AG10803 (cell line): ENCODE measurements at regions not wholly inside any gene's neighbourhood (a gene's known extent, or its start where the extent isn't known, plus 50 kb on each side); places are given as distances from the start of the nearest gene placed in this dataset.
A peak's percentile ranks its signal among the peaks of the same experiment; 100 is the strongest.

Source experiments
- DNase-seq: peaks from one replicate; pipeline ENCODE4 v3.0.0; 2010; ENCODE audit warnings: low read depth
- H3K4me3 ChIP-seq: 2 replicates; pipeline ENCODE4 v1.5.1; 2011; ENCODE audit warnings: mild to moderate bottlenecking, low read length, control low read depth
- CTCF ChIP-seq: conservative IDR thresholded peaks from 2 replicates; pipeline ENCODE4 v1.5.1; 2011; ENCODE audit warnings: mild to moderate bottlenecking, low read length, control low read depth, inconsistent platforms

DNA sequence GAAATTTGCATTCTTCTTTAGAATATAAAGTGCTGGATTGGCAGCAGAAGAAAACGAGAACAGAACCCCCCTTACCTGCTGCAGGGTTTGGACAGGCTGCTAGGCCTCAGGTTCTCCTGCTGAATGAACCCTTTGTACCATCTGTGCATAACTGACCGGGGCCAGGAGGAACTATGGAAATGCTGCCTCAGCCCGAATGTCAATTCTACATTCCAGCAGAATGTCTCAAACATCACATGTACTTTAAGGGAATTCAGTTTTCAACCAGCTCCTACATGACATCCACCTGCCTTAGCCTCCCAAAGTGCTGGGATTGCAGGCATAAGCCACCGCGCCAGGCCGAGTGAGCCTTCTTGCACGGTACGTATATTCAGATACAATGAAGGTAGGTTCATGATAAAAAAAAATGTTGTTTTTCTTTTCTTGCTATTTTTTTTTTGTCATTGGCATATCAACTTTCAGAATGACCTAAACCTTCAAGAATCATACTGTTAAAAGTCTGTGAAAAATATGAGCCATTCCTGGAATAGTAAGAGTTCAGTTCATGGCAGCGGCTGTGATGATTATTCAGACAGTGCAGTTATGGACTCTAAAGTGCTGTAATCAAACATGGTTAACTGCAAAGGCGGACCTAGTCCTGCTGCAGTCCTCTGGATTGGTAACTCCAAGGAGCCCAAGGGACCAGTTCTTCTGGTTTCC lies 84.4 kb upstream of the TNS3 start:
- DNase-seq: peak; percentile 43
- no peak for TF ChIP-seq CTCF
- H3K4me3 ChIP-seq: no peak overlapping the region

DNA sequence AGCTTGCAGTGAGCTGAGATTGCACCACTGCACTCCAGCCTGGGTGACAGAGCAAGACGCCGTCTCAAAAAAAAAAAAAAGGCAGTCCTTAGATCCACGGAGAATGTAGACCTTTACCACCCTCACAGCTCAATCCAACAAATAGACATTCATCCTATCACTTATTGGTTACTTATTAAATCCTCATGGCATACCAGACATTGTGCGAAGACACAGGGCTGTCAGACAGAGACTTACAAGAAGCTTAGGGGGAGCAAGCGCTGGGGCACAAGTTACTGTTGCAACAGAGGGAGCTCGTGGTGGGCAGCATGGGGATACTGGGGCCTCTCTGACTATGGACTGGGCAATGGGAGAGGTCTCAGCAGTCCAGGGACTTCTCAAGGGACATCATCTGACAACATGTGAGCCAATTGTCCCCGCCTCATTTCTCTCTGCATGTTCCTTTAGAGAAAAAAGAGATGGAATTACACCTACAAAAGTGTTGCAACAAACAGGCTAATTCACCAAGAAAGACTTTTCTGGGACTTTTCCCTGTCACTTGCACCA lies 82.8 kb upstream of the TNS3 start:
- no peak for DNase-seq
- H3K4me3 ChIP-seq: no peak overlapping the region
- no peak for TF ChIP-seq CTCF

DNA sequence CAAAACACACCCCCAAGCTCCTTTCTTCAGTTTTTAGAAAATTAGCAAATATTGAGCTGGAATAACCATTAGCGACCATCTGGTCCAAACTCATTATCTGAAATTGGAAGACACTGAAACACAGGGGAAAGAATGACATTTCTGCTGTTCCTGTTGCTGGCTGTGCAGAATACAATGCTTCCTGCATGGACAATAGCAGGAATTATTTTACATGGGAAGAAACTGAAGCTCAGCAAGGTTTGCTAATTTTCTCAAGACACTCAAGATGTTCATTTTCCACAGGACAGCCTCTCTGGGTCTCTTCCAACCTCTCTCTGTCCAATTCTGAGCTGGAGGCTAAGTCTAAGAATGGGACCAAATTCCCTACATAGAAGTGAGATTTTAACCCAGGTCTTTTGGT lies 81.9 kb upstream of the TNS3 start:
- no peak for TF ChIP-seq CTCF
- DNase-seq: no peak
- no peak overlapping the region for H3K4me3 ChIP-seq

DNA sequence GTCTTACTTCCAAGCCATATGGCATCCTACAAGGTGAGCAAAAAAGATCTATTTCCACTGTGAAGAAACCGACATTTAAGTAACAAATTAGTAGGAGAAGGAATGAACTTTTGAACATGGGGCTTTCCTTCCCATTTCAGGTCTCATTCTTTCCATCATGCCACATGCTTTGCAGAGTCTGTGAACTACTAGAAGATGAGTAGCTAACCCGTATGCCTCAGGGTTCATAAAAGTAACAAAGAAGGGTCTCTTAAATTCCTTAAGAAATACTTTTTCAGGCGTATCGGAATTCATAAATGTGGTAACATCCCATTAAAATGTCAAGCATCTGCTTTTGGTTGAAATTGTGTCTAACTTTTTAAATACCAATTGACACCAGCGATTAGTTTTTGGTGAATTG lies 81.3 kb upstream of the TNS3 start:
- H3K4me3 ChIP-seq: no peak overlapping the region
- TF ChIP-seq CTCF: no peak

DNA sequence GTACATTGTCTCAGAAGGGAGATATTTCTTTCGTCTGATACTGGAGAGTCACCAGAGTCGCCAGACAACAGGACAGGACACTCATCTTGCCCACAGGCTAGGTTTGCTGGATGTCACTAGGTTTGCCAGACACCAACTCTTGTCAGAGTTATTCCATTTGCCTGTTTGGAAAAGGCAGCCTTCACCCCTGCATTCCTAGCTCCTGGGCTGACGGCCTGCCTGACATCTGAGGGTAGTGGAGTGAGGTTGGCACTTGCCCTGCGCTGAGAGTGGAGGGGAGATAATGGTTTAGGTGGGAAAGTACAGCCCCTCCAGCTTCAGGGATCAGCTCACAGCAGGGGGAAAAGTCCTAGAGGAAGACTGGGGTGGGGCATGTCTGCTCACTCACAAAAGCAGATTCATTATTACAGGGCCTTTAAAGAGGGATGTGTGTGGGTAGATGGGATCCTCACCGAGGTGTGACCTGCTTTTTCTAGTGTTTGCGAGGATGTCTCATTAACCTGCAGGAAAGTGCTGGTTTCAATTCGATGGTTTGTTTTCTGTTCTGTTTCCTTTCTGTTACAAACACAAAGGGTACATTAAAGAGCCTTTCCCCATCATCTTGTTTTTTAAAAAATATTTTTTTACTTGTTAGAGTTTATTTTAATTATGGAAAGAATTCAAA lies 79.3 kb upstream of the TNS3 start:
- no peak for DNase-seq
- no peak overlapping the region for H3K4me3 ChIP-seq
- no peak for TF ChIP-seq CTCF

More for the DNA sequence above, 81.3 kb upstream of the TNS3 start:
- peak; percentile 41 for DNase-seq

DNA sequence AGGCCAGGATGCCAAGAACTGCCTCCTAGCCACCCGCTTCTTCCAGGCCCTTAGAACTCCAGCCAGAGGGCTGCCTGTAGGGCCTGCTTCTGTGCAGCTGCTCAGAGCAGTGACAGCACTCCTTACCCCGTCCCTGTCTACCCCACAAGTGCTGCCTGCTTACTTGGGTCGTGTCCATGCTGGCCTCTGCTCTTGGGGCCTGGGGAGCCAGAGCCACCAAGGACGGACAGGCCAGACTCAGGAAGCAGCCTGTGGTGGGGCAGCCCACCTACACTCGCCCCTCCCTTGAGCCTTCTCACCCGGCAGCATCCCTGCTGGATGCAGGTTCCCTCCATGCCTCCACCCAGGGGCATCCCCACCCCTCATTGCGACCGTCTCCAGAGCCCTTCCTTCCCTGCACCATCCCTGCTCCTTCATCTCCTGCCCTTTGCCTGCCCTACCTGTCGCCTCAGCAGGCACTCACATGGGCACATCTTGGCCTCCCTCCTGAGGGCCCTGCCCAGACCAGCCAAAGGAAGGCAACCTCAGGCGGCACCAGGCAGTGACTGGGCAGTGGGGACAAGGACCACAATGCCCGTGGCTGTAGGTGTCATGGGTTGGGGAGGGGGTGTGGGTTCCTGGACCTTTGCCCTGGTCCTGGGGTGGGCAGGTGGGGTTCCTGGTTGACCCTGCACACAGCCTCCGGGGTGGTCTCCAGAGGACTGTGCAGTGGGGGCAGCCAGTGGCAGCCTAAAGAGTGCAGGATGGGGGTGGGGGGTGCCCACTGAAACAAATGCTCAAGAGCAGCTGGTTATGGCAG lies 78.0 kb upstream of the TNS3 start:
- no peak for TF ChIP-seq CTCF
- H3K4me3 ChIP-seq: no peak overlapping the region
- no peak for DNase-seq
